ENCODE measurements at regions not wholly inside any gene's neighbourhood (a gene's known extent, or its start where the extent isn't known, plus 50 kb on each side); places are given as distances from the start of the nearest gene placed in this dataset.
"Not testable (repeated sequence)": the region's sequence is repeated elsewhere in the genome, so short reads cannot be mapped to it uniquely, and the experiment has no call there.

DNA sequence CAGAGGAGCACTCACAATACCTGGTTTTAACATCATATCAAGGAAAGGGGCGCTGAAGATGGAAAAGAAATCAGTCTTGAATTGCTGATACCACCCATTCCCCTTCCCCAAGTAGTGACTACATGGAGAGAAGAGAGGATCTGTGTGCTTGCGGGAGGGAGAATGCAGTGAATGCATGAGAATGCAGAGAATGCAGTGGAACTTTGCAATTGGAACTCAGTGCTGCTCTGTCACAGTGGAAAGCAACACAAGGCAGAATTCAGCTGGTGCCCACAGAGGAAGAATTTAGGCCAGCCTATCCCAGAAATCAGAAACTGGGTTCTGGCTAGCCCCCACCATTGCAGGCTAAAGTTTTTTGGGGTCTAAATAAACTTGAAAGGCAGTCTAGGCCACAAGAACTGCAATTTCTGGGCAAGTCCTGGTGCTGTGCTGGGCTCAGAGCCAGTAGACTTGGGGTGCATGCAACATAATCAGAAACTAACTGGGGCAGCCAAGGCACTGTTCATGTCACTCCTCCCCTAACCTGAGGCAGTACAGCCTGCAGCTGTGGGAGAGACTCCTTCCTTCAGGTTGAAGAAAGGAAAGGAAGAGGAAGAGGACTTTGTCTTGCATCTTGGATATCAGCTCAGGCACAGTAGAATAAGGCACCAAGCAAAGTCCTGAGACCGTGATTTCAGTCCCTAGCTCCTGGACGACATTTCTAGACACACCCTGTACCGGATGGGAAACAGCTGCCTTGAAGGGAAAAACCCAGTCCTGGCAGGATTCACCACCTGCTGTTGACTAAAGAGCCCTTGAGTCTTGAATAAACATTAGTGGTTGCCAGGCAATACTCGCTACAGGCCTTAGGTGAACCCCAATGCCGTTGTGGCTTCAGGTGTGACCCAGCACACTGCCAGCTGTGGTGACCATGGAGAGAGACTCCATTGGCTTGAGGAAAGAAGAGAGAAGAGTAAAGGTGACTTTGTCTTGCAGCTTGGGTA is 329.3 kb downstream of the TBL1XR1 start:
- DNase-seq, result no peak

DNA sequence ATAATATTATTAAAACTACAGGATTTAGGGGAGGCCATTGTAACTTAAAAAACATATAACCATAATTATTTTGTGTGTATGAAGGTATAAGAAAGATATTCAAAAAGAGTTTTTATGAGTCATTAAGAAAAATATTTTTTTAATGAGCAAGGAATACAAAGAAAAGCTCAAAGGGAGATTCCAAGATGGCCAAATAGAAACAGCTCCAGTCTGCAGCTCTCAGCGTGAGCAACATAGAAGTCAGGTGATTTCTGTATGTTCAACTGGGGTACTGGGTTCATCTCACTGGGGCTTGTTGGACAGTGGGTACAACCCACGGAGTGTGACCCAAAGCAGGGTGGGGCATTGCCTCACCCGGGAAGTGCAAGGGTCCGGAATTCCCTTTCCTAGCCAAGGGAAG is 336.1 kb downstream of the TBL1XR1 start:
- DNase-seq, result no peak

- no peak for DNase-seq
Observed at GRCh38 chr3:176856721-176857120, 340.6 kb downstream of the TBL1XR1 start.

DNA sequence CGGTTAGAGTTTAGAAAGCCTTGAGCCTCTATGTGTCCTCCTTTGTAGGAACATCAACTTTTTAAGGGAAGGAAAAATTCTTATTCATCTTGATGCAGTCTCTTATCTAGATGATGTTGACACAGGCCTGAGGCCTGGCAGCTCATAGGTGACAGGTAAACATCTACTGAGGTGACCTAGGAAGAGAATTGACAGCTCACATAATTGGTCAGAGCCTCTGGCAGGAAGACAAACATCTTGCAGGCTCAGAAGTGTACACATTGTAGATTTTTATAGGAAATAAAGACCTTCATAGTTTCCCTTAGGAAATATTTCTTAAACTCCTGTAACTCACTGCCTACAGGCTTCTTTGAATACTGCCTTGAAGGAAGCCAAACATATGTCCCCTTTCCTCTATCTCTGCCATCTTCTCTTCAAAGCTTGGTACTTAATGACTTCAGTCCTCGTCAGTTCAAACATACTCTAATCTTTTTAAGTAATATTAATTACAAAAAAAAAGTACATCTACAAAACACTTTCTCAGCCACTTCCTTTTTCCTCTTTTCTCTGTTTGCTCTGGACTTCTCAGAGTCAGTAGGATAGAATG is 341.3 kb downstream of the TBL1XR1 start:
- no peak for DNase-seq

DNA sequence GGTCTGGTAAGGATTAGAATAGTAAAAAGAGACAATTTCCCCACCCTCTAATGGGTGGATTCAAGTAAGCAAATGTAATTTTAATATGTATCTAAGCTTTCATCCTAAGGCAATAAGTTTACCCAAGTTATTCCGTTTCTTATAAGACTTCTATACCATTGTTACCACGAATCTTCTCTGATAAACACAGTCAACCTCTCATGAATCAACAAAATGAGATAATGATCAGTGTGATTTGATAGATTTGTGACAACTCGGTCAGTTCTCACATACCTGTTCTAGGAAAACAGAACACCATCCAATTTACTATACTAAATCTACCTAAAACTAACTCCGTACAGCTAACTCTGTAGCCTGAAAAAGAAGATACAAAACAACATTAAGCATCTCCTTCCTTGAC is 342.1 kb downstream of the TBL1XR1 start:
- no peak for DNase-seq

- no peak for DNase-seq
Observed at GRCh38 chr3:176850498-176850897, 346.8 kb downstream of the TBL1XR1 start.

GRCh38 chr3:176848431-176849214 is 348.7 kb downstream of the TBL1XR1 start:
- DNase-seq, result no peak

DNA sequence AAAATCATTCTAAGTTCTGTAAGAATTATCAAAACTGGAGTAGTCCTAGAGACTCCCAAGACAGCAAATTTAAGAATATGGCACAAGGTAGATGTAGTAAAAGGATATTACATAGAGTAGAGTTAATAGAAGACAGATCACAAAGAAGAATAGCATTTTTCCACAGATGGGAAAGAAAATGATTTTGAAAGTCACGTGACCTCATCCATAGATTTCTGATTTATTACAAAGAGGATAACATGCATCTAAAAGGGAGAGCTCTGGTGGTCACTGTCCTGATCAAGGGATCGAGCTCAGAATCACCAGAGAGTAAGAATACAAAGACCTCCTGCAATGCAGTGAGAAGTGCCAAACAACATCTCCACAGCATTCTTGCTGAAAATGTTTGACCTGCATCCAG is 354.4 kb downstream of the TBL1XR1 start:
- no peak for DNase-seq

DNA sequence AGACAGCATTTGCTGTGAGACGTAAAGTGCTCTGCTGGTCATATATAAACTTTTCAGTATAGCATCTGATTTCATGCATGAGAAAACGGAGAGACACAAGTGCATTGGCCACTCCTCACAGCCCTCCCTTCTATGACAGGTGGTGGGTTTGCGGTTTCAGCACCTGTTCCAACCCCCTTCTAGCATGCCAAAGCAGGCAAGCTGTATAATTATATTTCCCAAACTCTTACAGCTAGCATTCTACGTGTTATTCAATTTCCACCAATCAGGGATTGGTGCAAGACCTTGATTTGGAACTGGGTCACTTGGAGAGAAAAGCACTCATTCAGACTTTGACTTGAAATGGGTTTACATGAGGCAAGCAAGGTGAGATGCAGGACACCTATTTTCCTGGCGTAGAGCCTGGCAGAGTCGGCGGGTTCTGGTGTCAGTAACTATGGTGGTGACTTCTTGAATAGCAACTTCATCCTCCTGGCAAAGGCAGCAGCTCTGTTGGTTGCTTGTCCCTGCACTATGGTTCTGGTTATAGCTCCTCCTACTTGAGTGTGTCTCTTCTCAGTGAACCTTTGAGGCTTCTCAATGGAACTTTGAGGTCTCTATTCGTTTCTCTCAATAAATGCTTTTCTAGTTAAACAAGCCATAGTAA is 356.5 kb downstream of the TBL1XR1 start:
- no peak for DNase-seq

DNA sequence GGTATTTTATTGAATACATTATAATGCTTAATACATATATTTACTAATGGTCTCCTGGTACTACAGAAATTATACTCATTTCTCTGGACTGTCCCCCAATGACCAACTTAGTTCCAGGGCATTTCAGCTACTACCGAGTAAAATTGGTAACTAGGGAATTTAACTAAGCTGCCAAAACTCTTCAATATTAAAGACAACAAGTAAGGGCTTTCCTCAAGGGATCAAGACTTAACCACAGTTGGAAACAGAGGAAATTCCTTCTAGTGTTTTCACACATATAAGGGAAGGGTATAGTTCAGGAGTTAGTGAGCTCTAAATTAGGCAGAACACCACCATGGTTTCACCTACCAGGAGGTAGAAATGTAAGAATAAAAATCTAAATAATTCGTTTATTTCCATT is 357.4 kb downstream of the TBL1XR1 start:
- DNase-seq, result no peak

DNA sequence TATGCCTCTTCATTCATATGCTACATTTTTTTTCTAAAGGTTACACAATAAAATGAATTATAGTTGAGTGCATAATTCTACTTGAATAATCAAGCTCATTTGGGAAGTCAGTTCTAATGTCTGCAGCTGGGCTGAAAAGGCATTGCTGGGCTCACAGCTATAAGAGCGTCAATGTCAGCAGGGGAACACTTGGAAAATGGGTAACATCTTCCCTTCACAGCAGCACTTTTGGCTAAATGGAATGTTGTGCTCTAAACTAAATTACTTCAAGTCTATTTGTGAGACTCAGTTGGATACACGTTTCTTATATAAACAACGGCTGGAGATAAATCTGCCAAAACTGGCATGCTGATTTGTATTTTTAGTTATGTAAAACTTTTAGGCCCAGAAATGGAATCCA is 357.8 kb downstream of the TBL1XR1 start:
- no peak for DNase-seq

- not testable (repeated sequence) for DNase-seq
Observed at GRCh38 chr3:176827244-176827643, 370.0 kb downstream of the TBL1XR1 start.

- no peak for DNase-seq
Observed at GRCh38 chr3:176824811-176825210, 372.5 kb downstream of the TBL1XR1 start.

GRCh38 chr3:176820764-176821163 is 376.5 kb downstream of the TBL1XR1 start:
- no peak for DNase-seq

DNA sequence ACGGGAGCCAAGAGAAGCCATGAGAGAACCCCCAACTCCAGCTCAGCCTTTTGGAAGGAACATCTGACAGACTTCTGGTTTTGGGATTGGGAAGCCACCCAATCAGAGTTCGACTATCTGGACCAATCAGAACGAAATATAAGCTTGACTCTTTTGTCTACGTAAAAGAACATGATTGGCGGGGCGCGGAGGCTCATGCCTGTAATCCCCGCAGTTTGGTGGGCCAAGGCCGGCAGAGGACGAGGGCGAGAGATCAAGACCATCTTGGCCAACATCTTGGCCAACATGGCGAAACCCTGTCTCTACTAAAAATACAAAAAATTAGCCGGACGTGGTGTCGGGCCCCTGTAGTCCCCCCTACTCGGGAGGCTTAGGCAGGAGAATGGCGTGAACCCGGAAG is 380.3 kb downstream of the TBL1XR1 start:
- no peak for DNase-seq

DNA sequence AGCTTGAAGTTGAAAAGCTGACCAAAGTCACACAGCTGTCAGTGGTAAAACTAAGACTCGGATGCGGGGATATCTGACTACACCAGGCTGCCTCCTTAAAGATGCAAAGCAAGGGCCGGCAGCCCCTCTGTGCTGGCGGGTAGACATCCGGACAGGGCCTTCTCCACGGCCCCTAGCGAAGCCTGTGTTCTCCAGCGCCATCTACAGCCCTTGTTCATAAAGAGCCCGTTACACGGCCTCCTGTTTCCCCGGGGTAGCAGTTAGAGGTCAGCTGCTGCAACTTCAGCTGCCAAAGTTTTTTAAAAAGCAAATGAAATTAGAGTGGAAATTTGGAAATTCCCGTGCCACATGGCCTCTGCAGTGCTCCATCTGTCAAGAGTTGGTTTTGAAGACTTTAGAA is 383.0 kb downstream of the TBL1XR1 start:
- DNase-seq, result peak; percentile 40

DNA sequence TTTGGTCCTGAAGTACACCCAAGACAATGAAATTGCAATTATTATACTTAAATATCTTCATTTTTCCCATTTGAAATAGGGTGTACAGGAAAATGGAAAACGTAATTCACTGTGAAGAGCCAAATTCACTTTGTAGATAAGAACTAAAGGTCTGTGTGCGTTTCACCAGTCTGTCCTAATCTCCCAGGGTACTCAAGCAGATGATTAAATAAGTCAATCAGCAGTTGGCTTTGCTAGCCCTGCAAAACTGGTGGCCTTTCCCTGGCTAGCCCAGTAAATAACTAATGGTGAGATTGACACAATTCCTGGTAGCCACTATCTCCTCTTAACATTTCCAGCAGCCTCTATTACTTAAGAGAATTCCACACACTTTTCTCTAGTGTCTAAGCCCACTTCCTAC is 389.3 kb downstream of the TBL1XR1 start:
- no peak for DNase-seq

- DNase-seq, result no peak
Observed at GRCh38 chr3:176799675-176800074, 397.6 kb downstream of the TBL1XR1 start.

DNA sequence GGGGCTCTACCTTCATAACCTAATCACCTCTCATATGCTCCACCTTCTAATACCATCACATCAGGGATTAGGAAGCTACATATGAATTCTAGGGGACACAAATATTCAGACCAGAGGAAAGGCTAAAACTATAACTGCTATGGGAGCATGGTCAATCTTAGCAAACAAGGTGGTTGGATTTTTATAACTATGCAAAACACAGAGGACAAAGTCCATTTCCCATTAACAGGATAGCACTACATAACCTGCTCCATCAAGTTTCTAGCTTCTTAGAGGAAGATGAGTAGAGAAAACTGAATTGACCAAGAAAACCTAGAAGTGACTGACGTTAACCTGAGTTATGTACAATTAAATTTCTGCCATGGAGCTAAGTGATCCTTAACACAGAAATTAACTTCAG is 398.6 kb downstream of the TBL1XR1 start:
- no peak for DNase-seq

DNA sequence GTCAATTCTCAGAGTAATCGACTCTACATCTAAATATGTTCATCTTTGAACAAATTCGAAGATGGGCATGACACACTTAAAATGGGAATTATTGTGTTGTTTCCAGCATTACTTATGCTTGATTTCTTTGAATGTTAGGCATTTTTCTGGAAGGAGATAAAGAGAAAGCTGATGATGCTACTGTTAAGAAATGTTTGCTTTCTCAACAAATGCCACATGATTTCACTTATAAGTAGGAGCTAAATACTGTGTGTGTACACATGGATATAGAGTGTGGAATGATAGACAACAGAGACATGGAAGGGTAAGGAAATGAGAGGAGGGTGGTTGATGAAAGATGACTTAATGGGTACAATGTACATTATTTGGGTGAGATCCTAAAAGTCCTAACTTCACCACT is 400.9 kb downstream of the TBL1XR1 start:
- no peak for DNase-seq

- DNase-seq, result no peak
Observed at GRCh38 chr3:176795891-176796290, 401.4 kb downstream of the TBL1XR1 start.

GRCh38 chr3:176794406-176794805 is 402.9 kb downstream of the TBL1XR1 start:
- DNase-seq, result no peak

DNA sequence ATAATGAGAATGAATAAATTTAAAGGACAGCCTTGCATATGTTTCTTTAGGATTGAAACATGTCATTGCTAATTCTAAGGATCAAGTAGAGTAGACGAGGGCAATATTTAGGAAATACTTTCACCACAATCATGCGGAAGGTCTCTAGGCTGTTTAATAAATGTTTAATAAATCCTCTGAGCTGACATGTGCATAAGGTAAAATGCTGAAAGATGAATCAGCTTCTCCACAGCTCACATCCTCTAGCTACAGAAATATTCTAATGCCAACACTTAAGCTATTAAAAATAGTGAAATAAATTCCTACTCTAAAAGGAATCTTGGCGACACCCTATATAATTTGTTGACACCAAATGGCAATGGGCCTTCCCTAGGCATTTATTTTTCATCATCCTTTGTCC is 407.3 kb downstream of the TBL1XR1 start:
- no peak for DNase-seq
